Esophagus squamous epithelium (tissue), 5 donors: ENCODE measurements at regions not wholly inside any gene's neighbourhood (a gene's known extent, or its start where the extent isn't known, plus 50 kb on each side); places are given as distances from the start of the nearest gene placed in this dataset.
"Not testable (repeated sequence)": the region's sequence is repeated elsewhere in the genome, so short reads cannot be mapped to it uniquely, and the experiment has no call there.

ENCODE experiments used
- DNase-seq: peaks from one replicate; lab custom pipeline; 2025; lab: John Stamatoyannopoulos, UW
- H3K27ac ChIP-seq, 4 donors: fragments of 200-600 bp; sonication (generic); one replicate each; pipeline ENCODE4 v1.5.1; 2016 to 2019; ENCODE audit warnings: mild to moderate bottlenecking in 1 of 4
- H3K27me3 ChIP-seq, 4 donors: fragments of 200-600 bp; sonication (generic); 1 replicate in 3 of 4; 2 replicates in 1 of 4; pipeline versions ENCODE4 v1.5.1 to v1.6.0; 2017 to 2021; ENCODE audit warnings: antibody characterized with exemption in 1 of 4
- H3K36me3 ChIP-seq, 3 donors: fragments of 200-600 bp; sonication (generic); one replicate each; pipeline ENCODE4 v1.5.1; 2016 to 2019
- H3K4me1 ChIP-seq, 3 donors: fragments of 200-600 bp; sonication (generic); one replicate each; pipeline ENCODE4 v1.5.1; 2017 to 2019
- H3K4me3 ChIP-seq, 4 donors: fragments of 200-600 bp; sonication (generic); 1 replicate in 3 of 4; 2 replicates in 1 of 4; pipeline ENCODE4 v1.5.1; 2016 to 2019; ENCODE audit warnings: mild to moderate bottlenecking in 2 of 4, moderate library complexity in 1 of 4
- H3K9me3 ChIP-seq, 3 donors: fragments of 200-600 bp; sonication (generic); one replicate each; pipeline ENCODE4 v1.5.1; 2016 to 2019
- POLR2A ChIP-seq, 4 donors: fragments of 450-650 bp; IDR thresholded peaks; one replicate each; pipeline ENCODE4 v1.6.1; 2017; ENCODE audit warnings: antibody characterized with exemption in 4 of 4, mild to moderate bottlenecking in 4 of 4, moderate library complexity in 3 of 4
- WGBS, 2 donors: methylation state at CpG; one replicate each; pipeline ENCODE4 v1.1.5; 2018; 5-methylcytosine and 5-hydroxymethylcytosine counted together
- intact Hi-C: fragments of 100-400 bp; cut with DNase I; formaldehyde crosslinking; loops from one replicate; pipeline ENCODE4 v1.15.0; 2022
- TF ChIP-seq, protein P1 (sequence below), 6 experiments: fragments of 450-650 bp in 4 of 6; fragments of 200-600 bp in 2 of 6; sonication (generic) in 2 of 6; IDR thresholded peaks; one replicate each; pipeline ENCODE4 v1.5.1; 2016 to 2019; ENCODE audit warnings: antibody characterized with exemption in 6 of 6, mild to moderate bottlenecking in 4 of 6, moderate library complexity in 4 of 6
- donor health status: DM: yes; HTN: yes; CAD: no.

DNA sequence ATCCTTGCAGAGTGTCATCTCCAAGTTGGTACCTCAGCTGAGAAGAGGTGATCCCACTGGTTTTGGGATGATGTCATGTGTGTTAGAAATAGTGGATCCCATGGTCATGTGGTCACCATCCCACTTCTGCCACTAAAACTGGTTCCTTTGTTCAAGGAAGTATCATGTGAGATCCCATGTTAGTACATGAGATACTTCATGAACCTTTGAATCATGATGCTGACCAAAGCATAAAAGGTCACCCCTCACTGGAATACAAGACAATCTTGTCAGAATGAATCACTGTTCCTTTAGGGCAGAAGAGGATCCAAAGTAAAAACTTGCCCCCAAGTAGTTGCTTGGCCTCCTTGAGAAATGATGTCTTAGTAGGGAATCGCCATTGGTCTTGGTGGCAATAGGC, 150.9 kb upstream of the MOCS2 start:
- Histone ChIP-seq H3K27ac (no peak overlapping the region), H3K4me3 (no peak overlapping the region), H3K4me1 (peaks cover 0 to 14% (median 0%) of the 10 kb centered on the region in 3 donors), H3K27me3 (no peaks in the 10 kb centered on the region), H3K9me3 (no peaks in the 10 kb centered on the region), H3K36me3 (no peaks in the 10 kb centered on the region)
- intact Hi-C loops = loop anchor here (10.0 kb wide), 1 partner anchor 174 kb away; no protein-coding TSS in a partner anchor
- no peak for DNase-seq
- WGBS, 2 donors = 82 to 89% methylated on average over 1 of the region's 1 CpG
- no peak for TF ChIP-seq POLR2A (IDR thresholded peaks at IDR 0.05)
- TF ChIP-seq, protein P1, sequence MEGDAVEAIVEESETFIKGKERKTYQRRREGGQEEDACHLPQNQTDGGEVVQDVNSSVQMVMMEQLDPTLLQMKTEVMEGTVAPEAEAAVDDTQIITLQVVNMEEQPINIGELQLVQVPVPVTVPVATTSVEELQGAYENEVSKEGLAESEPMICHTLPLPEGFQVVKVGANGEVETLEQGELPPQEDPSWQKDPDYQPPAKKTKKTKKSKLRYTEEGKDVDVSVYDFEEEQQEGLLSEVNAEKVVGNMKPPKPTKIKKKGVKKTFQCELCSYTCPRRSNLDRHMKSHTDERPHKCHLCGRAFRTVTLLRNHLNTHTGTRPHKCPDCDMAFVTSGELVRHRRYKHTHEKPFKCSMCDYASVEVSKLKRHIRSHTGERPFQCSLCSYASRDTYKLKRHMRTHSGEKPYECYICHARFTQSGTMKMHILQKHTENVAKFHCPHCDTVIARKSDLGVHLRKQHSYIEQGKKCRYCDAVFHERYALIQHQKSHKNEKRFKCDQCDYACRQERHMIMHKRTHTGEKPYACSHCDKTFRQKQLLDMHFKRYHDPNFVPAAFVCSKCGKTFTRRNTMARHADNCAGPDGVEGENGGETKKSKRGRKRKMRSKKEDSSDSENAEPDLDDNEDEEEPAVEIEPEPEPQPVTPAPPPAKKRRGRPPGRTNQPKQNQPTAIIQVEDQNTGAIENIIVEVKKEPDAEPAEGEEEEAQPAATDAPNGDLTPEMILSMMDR (IDR thresholded peaks at IDR 0.05) = no peak

DNA sequence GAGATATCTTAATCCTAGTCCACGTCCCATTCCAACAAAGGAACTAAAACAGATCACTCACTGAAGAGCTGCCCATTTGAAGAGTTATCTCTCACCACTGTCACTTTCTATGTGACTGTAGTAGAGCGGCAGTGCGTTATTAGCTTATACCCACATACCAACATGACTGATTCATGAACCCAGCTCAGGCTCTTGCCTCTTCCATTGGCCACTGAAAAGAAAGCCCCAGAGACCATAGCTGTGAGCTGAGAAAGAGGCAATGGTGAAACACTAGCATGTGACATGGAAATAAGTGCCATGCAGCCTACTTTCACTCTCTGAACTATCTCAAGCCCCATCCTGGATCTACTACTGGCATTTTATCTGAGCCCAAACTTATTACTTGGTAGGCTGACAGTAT, 151.7 kb upstream of the MOCS2 start:
- Histone ChIP-seq H3K4me1 (peaks cover 0 to 14% (median 0%) of the 10 kb centered on the region in 3 donors), H3K27me3 (no peaks in the 10 kb centered on the region), H3K36me3 (no peaks in the 10 kb centered on the region), H3K9me3 (no peaks in the 10 kb centered on the region), H3K27ac (no peak overlapping the region), H3K4me3 (no peak overlapping the region)
- intact Hi-C loops = loop anchor here (10.0 kb wide), 1 partner anchor 174 kb away; no protein-coding TSS in a partner anchor
- WGBS, 2 donors = 78 to 83% methylated on average over 3 of the region's 3 CpGs
- DNase-seq = no peak
- no peak for TF ChIP-seq POLR2A (IDR thresholded peaks at IDR 0.05)
- TF ChIP-seq, protein P1 (IDR thresholded peaks at IDR 0.05) = no peak

DNA sequence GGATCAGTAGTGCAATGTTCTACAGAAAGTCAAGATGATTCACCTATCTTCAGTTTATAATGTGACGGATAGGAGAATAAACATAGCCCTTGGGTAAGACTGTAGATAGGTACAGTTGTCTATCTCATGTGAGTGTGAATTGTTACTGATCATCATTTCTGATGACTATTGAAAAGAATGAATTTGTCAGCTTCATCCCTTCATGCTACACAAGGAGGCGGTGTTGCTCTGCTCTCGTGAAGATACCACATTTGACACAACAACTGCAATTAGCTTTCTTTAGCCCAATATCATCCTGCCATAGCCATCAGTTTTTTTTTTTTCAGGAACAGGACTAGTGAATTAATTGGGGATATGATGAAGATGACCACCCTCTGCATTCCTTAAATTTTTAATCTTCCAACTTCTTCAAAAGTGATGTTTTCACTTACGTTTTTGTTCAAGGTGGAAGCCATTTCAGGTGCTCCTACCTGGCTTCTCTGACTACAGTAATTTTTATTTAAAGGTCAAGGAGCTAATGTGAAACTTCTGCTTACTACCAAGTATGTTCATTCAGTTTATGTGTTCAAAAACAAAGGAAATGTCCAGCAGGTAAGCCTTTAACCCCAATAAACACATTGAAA, 152.9 kb upstream of the MOCS2 start:
- 79 to 80% methylated on average over 4 of the region's 4 CpGs for WGBS, 2 donors
- Histone ChIP-seq H3K4me3 (no peak overlapping the region), H3K36me3 (no peaks in the 10 kb centered on the region), H3K27me3 (no peaks in the 10 kb centered on the region), H3K4me1 (peaks cover 0 to 8% (median 0%) of the 10 kb centered on the region in 3 donors), H3K9me3 (no peaks in the 10 kb centered on the region), H3K27ac (no peak overlapping the region)
- intact Hi-C loops = loop anchor here (10.0 kb wide), 1 partner anchor 172 kb away; no protein-coding TSS in a partner anchor
- no peak for DNase-seq
- no peak for TF ChIP-seq POLR2A (IDR thresholded peaks at IDR 0.05)
- TF ChIP-seq, protein P1 (IDR thresholded peaks at IDR 0.05) = peak in 4 of 6 experiments; percentile 24 to 68 (median 41)

DNA sequence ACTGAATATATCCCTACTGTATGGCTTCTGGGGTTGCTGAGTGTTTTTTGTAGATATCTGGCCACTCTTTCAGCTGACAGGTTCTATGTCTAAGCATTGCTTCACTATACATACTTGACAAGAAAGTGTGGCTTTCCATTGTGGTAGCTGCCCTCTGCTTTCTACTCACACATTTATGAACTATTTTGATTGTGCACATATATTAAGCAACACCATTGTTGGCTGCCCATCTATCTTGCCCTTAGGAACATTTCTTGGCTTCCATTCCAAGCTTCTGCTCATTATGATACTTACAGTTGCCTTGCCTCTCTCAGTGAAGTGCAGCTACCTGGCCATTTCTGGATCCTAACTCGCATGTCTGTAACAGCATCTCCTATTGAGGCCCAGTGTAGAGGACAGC, 153.6 kb upstream of the MOCS2 start:
- Histone ChIP-seq H3K27me3 (no peaks in the 10 kb centered on the region), H3K27ac (no peak overlapping the region), H3K9me3 (no peaks in the 10 kb centered on the region), H3K4me1 (peaks cover 0 to under 1% (median 0%) of the 10 kb centered on the region in 3 donors), H3K36me3 (no peaks in the 10 kb centered on the region), H3K4me3 (no peak overlapping the region)
- 83 to 100% methylated on average over 1 of the region's 1 CpG for WGBS, 2 donors
- TF ChIP-seq POLR2A (IDR thresholded peaks at IDR 0.05) = no peak
- TF ChIP-seq, protein P1 (IDR thresholded peaks at IDR 0.05) = no peak
- intact Hi-C loops = loop anchor here (10.0 kb wide), 1 partner anchor 172 kb away; no protein-coding TSS in a partner anchor
- no peak for DNase-seq

DNA sequence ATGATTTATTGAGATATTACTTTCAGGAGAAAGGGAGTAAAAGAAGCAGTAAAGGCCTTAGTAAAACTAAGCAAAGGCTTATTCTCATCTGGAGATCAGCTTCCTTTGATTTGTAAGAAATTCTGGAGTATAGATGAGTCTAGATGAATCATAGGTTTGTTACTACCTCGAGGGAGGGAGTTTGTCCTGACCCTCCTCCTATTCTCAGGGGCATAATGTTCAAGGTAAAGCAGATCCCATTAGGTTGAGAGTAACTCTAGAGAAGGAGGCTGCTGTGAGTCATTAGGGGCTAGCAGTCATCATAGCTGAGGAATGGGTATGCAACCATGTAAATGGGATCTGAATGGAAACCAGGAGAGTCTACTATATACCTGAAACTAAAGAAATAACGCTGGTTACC, 155.5 kb upstream of the MOCS2 start:
- 53 to 55% methylated on average over 2 of the region's 2 CpGs for WGBS, 2 donors
- TF ChIP-seq, protein P1 (IDR thresholded peaks at IDR 0.05) = no peak
- TF ChIP-seq POLR2A (IDR thresholded peaks at IDR 0.05) = no peak
- no peak for DNase-seq
- Histone ChIP-seq H3K27ac (no peak overlapping the region), H3K36me3 (no peaks in the 10 kb centered on the region), H3K4me1 (no peaks in the 10 kb centered on the region), H3K4me3 (no peak overlapping the region), H3K27me3 (no peaks in the 10 kb centered on the region), H3K9me3 (no peaks in the 10 kb centered on the region)
- intact Hi-C loops = loop anchor here (10.0 kb wide), 1 partner anchor 170 kb away; no protein-coding TSS in a partner anchor

DNA sequence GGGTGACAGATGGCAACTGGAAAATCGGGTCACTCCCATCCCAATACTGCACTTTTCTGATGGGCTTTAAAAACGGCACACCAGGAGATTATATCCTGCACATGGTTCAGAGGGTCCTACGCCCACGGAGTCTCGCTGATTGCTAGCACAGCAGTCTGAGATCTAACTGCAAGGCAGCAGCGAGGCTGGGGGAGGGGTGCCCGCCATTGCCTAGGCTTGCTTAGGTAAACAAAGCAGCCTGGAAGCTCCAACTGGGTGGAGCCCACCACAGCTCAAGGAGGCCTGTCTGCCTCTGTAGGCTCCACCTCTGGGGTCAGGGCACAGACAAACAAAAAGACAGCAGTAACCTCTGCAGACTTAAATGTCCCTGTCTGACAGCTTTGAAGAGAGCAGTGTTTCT, 158.7 kb upstream of the MOCS2 start:
- not testable (repeated sequence) for H3K4me1 ChIP-seq, H3K36me3 ChIP-seq, DNase-seq, H3K9me3 ChIP-seq, H3K4me3 ChIP-seq, H3K27ac ChIP-seq, H3K27me3 ChIP-seq
- 82 to 95% methylated on average over 4 to 6 of the region's 7 CpGs for WGBS, 2 donors
- intact Hi-C loops = loop anchor here (10.0 kb wide), 1 partner anchor 167 kb away; no protein-coding TSS in a partner anchor
